ENCODE measurements at regions not wholly inside any gene's neighbourhood (a gene's known extent, or its start where the extent isn't known, plus 50 kb on each side); places are given as distances from the start of the nearest gene placed in this dataset.

DNA sequence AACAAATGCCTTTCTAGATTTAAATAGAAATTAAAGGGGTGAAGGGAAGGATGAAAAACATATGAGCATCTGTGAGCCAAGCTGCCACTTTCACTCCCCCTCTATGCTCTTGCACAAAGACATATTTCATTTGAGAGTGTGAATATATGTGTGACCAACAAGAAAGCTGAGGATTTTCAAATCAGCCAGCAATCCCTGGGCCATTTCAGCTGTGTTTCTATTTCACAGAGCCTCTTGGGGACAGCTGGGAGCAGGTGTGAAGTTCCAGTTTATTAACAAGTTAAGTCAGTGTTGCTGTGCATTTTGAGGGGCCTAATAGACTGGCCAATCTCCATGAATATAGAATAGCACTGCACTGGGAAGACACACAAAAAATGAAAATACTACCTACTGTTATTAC is 248.7 kb upstream of the RGMB start:
- DNase-seq (ENCODE audit: low spot score) = no peak
- TF ChIP-seq, protein P1, sequence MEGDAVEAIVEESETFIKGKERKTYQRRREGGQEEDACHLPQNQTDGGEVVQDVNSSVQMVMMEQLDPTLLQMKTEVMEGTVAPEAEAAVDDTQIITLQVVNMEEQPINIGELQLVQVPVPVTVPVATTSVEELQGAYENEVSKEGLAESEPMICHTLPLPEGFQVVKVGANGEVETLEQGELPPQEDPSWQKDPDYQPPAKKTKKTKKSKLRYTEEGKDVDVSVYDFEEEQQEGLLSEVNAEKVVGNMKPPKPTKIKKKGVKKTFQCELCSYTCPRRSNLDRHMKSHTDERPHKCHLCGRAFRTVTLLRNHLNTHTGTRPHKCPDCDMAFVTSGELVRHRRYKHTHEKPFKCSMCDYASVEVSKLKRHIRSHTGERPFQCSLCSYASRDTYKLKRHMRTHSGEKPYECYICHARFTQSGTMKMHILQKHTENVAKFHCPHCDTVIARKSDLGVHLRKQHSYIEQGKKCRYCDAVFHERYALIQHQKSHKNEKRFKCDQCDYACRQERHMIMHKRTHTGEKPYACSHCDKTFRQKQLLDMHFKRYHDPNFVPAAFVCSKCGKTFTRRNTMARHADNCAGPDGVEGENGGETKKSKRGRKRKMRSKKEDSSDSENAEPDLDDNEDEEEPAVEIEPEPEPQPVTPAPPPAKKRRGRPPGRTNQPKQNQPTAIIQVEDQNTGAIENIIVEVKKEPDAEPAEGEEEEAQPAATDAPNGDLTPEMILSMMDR (IDR thresholded peaks at IDR 0.05; ENCODE audit: extremely low read depth, missing control alignments) = no peak

DNA sequence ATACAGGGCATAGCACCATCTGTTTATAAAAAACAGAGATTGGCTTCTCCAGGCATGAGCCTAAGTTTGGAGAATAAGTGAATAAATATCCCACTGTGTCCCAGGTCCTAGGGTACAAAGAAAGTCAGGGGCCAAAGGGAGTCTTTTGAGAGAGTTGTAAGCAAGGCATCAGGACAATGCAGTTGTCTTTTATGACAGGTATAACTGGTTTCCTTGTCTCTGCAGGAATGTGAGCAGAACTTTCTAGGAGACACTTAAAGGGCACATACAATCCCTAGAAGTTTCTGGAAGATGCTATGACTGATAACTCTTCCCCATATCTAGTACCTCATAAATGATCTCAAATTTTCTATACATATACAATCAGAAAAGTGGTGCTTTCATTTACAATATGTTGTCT is 245.6 kb upstream of the RGMB start:
- TF ChIP-seq, protein P1 (IDR thresholded peaks at IDR 0.05; ENCODE audit: extremely low read depth, missing control alignments) = no peak
- no peak for DNase-seq (ENCODE audit: low spot score)

DNA sequence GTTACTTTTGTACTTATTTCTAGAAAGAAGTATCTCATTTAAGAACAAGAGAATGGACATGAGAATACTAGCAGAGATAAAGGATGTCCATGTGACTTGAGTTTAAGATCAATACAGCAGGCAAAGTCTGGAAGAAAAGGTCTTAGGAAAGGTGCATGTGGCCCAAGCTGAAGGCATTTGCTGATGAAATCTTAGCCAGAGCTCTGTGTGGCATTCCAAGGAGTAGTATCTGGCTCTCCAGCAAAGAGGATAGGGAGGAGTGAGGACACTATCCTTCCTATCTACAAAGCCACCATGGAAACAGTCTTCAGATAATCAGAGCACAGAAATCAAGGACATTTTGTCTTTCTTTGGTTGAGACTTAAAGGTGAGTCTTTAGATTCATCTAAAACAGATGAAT is 244.1 kb upstream of the RGMB start:
- DNase-seq (ENCODE audit: low spot score) = no peak
- TF ChIP-seq, protein P1 (IDR thresholded peaks at IDR 0.05; ENCODE audit: extremely low read depth, missing control alignments) = no peak

DNA sequence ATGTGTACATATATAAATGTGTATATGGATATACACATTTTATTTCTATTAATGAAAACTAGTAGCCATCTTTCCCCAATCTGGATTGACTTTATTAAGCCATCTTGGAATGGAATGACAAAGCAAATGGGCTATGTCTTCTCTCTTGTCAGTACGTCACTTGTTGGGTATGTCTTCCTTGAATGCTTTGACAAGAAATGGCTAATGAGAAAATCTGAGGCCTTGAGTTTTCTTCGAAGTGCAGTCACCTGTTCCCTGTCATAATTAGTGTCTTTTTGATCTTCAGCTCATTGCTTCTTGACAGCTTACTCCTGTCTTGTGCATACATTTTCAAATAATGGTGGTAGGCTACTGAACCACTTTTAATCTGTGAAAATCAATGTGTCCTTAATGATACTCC is 243.2 kb upstream of the RGMB start:
- TF ChIP-seq, protein P1 (IDR thresholded peaks at IDR 0.05; ENCODE audit: extremely low read depth, missing control alignments) = no peak
- DNase-seq (ENCODE audit: low spot score) = no peak

DNA sequence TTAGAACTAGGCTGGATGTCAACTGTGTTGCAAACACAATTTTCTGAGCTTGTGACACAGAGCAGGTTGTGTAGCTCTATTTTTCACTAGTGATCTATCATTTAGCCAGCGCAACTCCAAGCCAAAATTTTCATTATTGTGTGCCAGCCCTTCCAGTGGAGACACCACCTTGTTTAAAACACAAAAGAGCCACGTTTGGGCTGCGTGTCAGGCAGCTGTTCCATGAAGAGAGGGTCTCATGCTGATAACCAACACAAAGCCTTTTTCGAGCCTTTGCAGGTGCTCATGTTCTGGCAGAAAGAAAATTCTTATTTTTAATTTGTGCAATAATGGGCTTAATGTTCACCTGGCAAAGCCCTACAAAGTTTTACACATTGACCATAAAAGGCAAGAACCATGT is 237.6 kb upstream of the RGMB start:
- DNase-seq (ENCODE audit: low spot score) = no peak
- TF ChIP-seq, protein P1 (IDR thresholded peaks at IDR 0.05; ENCODE audit: extremely low read depth, missing control alignments) = no peak

DNA sequence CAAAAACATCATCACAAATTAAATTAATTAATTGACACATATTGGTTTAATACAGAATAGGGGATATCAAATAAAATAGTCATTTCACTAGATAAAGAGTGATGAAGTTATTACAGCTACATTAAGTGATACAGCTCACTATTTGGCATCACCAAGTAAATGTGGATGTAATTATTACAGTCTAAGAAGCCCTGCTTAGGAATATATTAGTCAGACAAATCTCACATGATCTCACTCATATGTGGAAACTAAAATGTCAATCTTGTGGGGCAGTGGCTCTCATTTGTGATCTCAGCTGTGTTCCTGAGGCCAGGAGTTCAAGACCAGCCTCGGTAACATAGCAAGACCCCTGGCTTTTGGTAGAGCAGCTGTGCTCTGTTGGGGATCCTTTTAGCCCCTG is 233.4 kb upstream of the RGMB start:
- DNase-seq (ENCODE audit: low spot score) = no peak

DNA sequence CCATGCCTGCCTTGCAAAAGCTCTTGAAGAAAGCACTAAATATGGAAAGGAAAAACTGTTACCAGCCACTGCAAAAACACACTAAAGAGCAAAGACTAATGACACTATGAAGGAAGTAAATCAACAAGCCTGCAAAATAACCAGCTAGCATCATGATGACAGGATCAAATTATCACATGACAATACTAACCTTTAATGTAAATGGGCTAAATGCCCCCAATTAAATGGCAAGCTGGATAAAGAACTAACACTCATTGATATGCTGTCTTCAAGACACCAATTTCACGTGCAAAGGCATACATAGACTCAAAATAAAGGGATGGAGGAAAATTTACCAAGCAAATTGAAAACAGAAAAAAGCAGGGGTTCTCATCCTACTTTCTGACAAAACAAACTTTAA is 231.8 kb upstream of the RGMB start:
- DNase-seq (ENCODE audit: low spot score) = no peak
- TF ChIP-seq, protein P1 (IDR thresholded peaks at IDR 0.05; ENCODE audit: extremely low read depth, missing control alignments) = no peak

More for the DNA sequence above, 233.4 kb upstream of the RGMB start:
- TF ChIP-seq, protein P1 (IDR thresholded peaks at IDR 0.05; ENCODE audit: extremely low read depth, missing control alignments) = no peak

Data from GM20000 (cell line).